Pancreas (tissue), 10 donors: ENCODE measurements at regions not wholly inside any gene's neighbourhood (a gene's known extent, or its start where the extent isn't known, plus 50 kb on each side); places are given as distances from the start of the nearest gene placed in this dataset.

ENCODE experiments used
- ATAC-seq, 4 donors: fragments of 200-7000 bp; cut with Tn5 transposase; one replicate each; pipeline versions ENCODE4 v1.8.0 to v1.9.1; 2020; ENCODE audit warnings: mild to moderate bottlenecking in 4 of 4, moderate library complexity in 4 of 4
- DNase-seq, 6 donors: peaks; one replicate each; pipeline ENCODE4 v3.0.0-alpha.2; 2020
- FAIRE-seq: peaks from 2 replicates; lab custom pipeline; 2012; peaks lifted over from hg19 to GRCh38; lab: Jason Lieb, UNC
- H3K27ac ChIP-seq, 4 donors: fragments of 200-600 bp; sonication (generic); 1 replicate in 3 of 4; 2 replicates in 1 of 4; pipeline versions ENCODE4 v1.5.0 to v1.8.0; 2020
- H3K27me3 ChIP-seq, 4 donors: fragments of 200-600 bp; one replicate each; pipeline ENCODE4 v1.8.0; 2021
- H3K36me3 ChIP-seq, 3 donors: fragments of 200-600 bp; sonication (generic) in 1 of 3; one replicate each; pipeline versions ENCODE4 v1.5.0 to v1.8.0; 2020 to 2021
- H3K4me1 ChIP-seq, 3 donors: fragments of 200-600 bp; one replicate each; pipeline ENCODE4 v1.8.0; 2021
- H3K4me3 ChIP-seq, 4 donors: fragments of 200-600 bp; sonication (generic) in 2 of 4; one replicate each; pipeline versions ENCODE4 v1.5.0 to v1.8.0; 2020 to 2021
- H3K9me3 ChIP-seq, 4 donors: fragments of 200-600 bp; one replicate each; pipeline ENCODE4 v1.8.0; 2021
- CTCF ChIP-seq, 4 donors: fragments of 200-600 bp; sonication (generic) in 3 of 4; IDR thresholded peaks; one replicate each; pipeline versions ENCODE4 v1.5.0 to v1.8.0; 2021; ENCODE audit warnings: antibody characterized with exemption in 4 of 4
- WGBS, 2 donors: extraction: QIAGEN DNeasy Blood & Tissue Kit; methylation state at CpG; one replicate each; pipeline ENCODE4 v1.1.7; 2013; 5-methylcytosine and 5-hydroxymethylcytosine counted together
- intact Hi-C, 3 donors: fragments of 100-400 bp; cut with DNase I; formaldehyde crosslinking; loops; one replicate each; pipeline versions ENCODE4 v1.11.1 to v1.14.2; 2022
- donor health status: healthy with polysubstance abuse.
- donor health status: DM: no; HTN: no; CAD: no; lungs with moderate emphysema.
- donor health status: DM: no; HTN: no; CAD: no.
- donor health status: control.
- donor health status: control.
- donor health status: Bipolar disorder and iron deficiency.
- donor health status: DM: yes; HTN: yes; CAD: no.
- donor health status: DM: no; HTN: no; CAD: no.
- donor health status: DM: no; HTN: no; CAD: no.
- donor health status: DM: yes; HTN: yes; CAD: no.

GRCh38 chr21:41659791-41660560 lies 106.9 kb downstream of the RIPK4 start:
- no peaks in the 10 kb centered on the region for H3K9me3 ChIP-seq
- no peak for TF ChIP-seq CTCF (IDR thresholded peaks at IDR 0.05)
- H3K27me3 ChIP-seq, result no peaks in the 10 kb centered on the region
- 75 to 83% methylated on average over 16 of the region's 16 CpGs for WGBS, 2 donors
- ATAC-seq, result peak in 2 of 4 donors; percentile 15 to 19
- FAIRE-seq, result no peak
- peaks cover 0 to 5% (median 0%) of the 10 kb centered on the region in 3 donors for H3K4me1 ChIP-seq
- intact Hi-C loops, result no loop called here
- H3K36me3 ChIP-seq, result no peaks in the 10 kb centered on the region
- H3K4me3 ChIP-seq, result no peak overlapping the region
- no peak overlapping the region for H3K27ac ChIP-seq
- DNase-seq, result no peak

DNA sequence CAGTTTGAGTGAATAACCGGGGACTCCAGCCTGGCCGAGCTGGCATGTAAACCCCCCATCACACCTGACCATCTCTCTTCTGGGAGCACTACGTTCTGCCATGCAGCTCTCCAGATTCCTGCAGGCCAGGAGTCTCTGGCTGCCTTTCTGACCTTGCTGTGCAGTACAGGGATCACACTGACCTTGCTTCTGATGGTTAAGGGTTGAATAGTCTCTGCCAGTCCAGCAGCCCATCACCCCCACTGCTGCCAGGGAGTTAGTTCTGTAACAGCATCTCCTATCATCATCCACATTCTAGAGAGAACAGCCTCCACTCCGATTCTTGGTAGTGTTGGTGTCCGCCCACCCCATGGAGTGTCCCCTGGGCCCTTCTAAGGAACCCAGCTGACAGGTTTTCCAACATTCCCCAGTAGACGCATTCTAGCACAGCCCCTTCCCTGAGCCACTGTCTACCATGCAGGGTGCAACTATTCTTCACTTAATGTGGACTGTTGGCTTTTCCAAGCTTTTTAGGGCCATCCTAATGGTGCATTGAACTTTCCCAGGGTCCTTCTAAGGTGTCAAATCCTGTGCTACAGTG lies 109.8 kb downstream of the RIPK4 start:
- Histone ChIP-seq H3K27me3 (no peaks in the 10 kb centered on the region), H3K4me3 (no peak overlapping the region), H3K27ac (no peak overlapping the region), H3K36me3 (no peaks in the 10 kb centered on the region), H3K9me3 (no peaks in the 10 kb centered on the region), H3K4me1 (no peaks in the 10 kb centered on the region)
- intact Hi-C loops, result no loop called here
- FAIRE-seq (no peak), DNase-seq (no peak), ATAC-seq (no peak)
- 78 to 81% methylated on average over 6 of the region's 6 CpGs for WGBS, 2 donors
- TF ChIP-seq CTCF (IDR thresholded peaks at IDR 0.05), result no peak

DNA sequence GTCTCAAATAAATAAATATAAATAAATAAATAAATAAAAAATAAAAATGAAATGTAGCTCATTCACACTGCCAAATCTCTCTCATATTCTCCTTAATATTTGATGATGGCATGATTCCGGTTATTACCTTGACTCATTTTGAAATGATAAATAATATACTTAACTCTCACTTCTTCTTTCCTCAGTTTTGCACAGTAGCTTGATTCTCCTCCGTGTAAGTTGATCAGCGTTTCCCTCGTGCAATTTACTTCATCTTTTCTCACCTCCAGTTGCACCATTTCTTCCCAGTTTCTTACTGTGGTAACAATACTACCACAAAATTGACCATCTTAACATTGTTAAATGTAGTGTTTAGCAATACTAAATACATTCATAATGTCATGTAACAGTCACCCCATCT lies 111.6 kb downstream of the RIPK4 start:
- no peak for TF ChIP-seq CTCF (IDR thresholded peaks at IDR 0.05)
- Histone ChIP-seq H3K27ac (no peak overlapping the region), H3K36me3 (no peaks in the 10 kb centered on the region), H3K4me1 (peaks cover 0 to 4% (median 0%) of the 10 kb centered on the region in 3 donors), H3K4me3 (no peak overlapping the region), H3K27me3 (no peaks in the 10 kb centered on the region), H3K9me3 (no peaks in the 10 kb centered on the region)
- DNase-seq, result no peak
- WGBS, 2 donors, result 80 to 92% methylated on average over 4 of the region's 4 CpGs
- no peak for FAIRE-seq
- intact Hi-C loops, result no loop called here
- no peak for ATAC-seq

DNA sequence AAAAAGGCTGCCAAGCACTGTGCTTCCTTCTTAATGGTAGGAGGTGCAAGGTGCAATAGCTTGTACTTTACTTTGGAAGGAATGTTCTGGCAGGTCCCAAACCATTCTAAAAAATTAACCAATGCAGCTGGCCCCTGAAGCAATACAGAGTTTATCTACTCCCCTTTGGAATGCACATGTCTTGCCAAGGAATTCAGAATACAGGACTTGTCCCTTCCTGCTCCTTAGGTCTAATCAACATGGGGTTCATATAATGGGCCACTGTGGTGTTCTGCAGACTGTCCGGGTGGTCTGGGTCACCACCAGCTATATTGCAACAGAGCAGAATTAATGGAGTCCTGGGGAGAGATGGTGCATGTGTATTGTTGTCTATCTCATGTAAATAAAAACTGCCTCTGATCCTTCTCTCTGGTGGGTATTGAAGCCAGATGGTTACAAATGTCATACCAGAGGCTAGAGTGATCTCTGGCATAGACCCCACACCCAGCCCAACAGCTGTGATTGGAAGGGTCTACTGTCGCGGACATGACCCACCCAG lies 112.8 kb downstream of the RIPK4 start:
- ATAC-seq (peak; percentile 73 to 85 (median 82)), DNase-seq (peak in 1 of 6 donors; percentile 35), FAIRE-seq (no peak)
- 74 to 80% methylated on average over 3 of the region's 3 CpGs for WGBS, 2 donors
- Histone ChIP-seq H3K4me1 (peaks cover 0 to 4% (median 0%) of the 10 kb centered on the region in 3 donors), H3K36me3 (no peaks in the 10 kb centered on the region), H3K9me3 (no peaks in the 10 kb centered on the region), H3K27me3 (no peaks in the 10 kb centered on the region), H3K27ac (peak overlapping the region in 1 of 4 donors; percentile 55), H3K4me3 (no peak overlapping the region)
- intact Hi-C loops, result no loop called here
- TF ChIP-seq CTCF (IDR thresholded peaks at IDR 0.05), result no peak
